GM12878 (cell line): ENCODE measurements at regions not wholly inside any gene's neighbourhood (a gene's known extent, or its start where the extent isn't known, plus 50 kb on each side); places are given as distances from the start of the nearest gene placed in this dataset.

Experiments used
- ATAC-seq: fragments of 200-7000 bp; cut with Tn5 transposase; 3 replicates; pipeline ENCODE4 v1.9.1; 2020; ENCODE audit warnings: mild to moderate bottlenecking, moderate library complexity
- BruUV-seq: library from RNA; stranded (reverse); fragments of 400-500 nt; replicated peaks from 2 replicates; lab custom pipeline; 2021; lab: Mats Ljungman, UMichigan
- CTCF ChIA-PET: fragments of 300-600 bp; sonication (Branson Sonifier 250); formaldehyde crosslinking; extraction: SDS; loops from one replicate; lab custom pipeline; 2021; ENCODE audit warnings: inconsistent platforms; lab: Yijun Ruan, JAX
- POLR2A ChIA-PET: fragments of 350-600 bp; formaldehyde crosslinking; extraction: SDS; loops from one replicate; lab custom pipeline; 2021; ENCODE audit warnings: inconsistent platforms; lab: Charles Lee
- RAD21 ChIA-PET: fragments of 300-600 bp; sonication (Branson Sonifier 250); formaldehyde crosslinking; loops from one replicate; lab custom pipeline; 2023; ENCODE audit warnings: antibody characterized with exemption; ENCODE audit not compliant: unreplicated experiment; lab: Charles Lee
- SMC1A ChIA-PET: fragments of 300-600 bp; sonication (Branson Sonifier 250); formaldehyde crosslinking; loops from one replicate; lab custom pipeline; 2023; ENCODE audit not compliant: unreplicated experiment, uncharacterized antibody; lab: Charles Lee
- DNase-seq: peaks from one replicate; pipeline ENCODE4 v3.0.0-alpha.2; 2011; ENCODE audit warnings: low read depth, low spot score
- FAIRE-seq: peaks from 3 replicates; lab custom pipeline; 2011; peaks lifted over from hg19 to GRCh38; lab: Jason Lieb, UNC
- H2AFZ ChIP-seq: 2 replicates; pipeline ENCODE4 v1.6.0; 2011; ENCODE audit warnings: low read depth, low read length, control low read depth; ENCODE audit not compliant: control insufficient read depth
- H3K27ac ChIP-seq: 2 replicates; pipeline ENCODE4 v1.5.1; 2011; ENCODE audit warnings: control low read depth; ENCODE audit not compliant: control insufficient read depth, insufficient read depth
- H3K27me3 ChIP-seq, 2 experiments: replicated peaks in 1 of 2; 2 replicates each; pipeline versions ENCODE4 v1.6.0 to v1.6.1; 2011; ENCODE audit warnings: low read length in 1 of 2; ENCODE audit not compliant: control insufficient read depth in 2 of 2, insufficient read depth in 2 of 2
- H3K36me3 ChIP-seq, 2 experiments: 2 replicates each; pipeline ENCODE4 v1.5.1; 2011; ENCODE audit warnings: low read length in 1 of 2; ENCODE audit not compliant: control insufficient read depth in 2 of 2, insufficient read depth in 2 of 2
- H3K4me1 ChIP-seq: 2 replicates; pipeline ENCODE4 v1.6.1; 2011; ENCODE audit warnings: mild to moderate bottlenecking, low read length, moderate library complexity, mixed read lengths; ENCODE audit not compliant: control insufficient read depth, insufficient read depth
- H3K4me2 ChIP-seq: 2 replicates; pipeline ENCODE4 v1.6.0; 2011; ENCODE audit warnings: control low read depth; ENCODE audit not compliant: control insufficient read depth, insufficient read depth
- H3K4me3 ChIP-seq: fragments of 200-600 bp; sonication (generic); 2 replicates; pipeline ENCODE4 v1.5.1; 2016
- H3K79me2 ChIP-seq: 2 replicates; pipeline ENCODE4 v1.6.0; 2011; ENCODE audit warnings: low read length; ENCODE audit not compliant: control insufficient read depth, insufficient read depth
- H3K9ac ChIP-seq: 2 replicates; pipeline ENCODE4 v1.8.0; 2011; ENCODE audit warnings: low read length, control low read depth, mixed read lengths; ENCODE audit not compliant: control insufficient read depth, insufficient read depth
- H3K9me3 ChIP-seq: replicated peaks from 3 replicates; pipeline ENCODE4 v1.5.1; 2011; ENCODE audit warnings: mild to moderate bottlenecking, low read length; ENCODE audit not compliant: control insufficient read depth, insufficient read depth
- H4K20me1 ChIP-seq: 2 replicates; pipeline ENCODE4 v1.6.0; 2011; ENCODE audit not compliant: control insufficient read depth, insufficient read depth
- ATF7 ChIP-seq: fragments of 450-650 bp; IDR thresholded peaks from 2 replicates; pipeline ENCODE4 v1.6.1; 2016; ENCODE audit warnings: low read depth, mild to moderate bottlenecking
- BRCA1 ChIP-seq: IDR thresholded peaks from 2 replicates; pipeline ENCODE4 v1.6.1; 2011; ENCODE audit warnings: low read depth, low read length, improper control_type of control experiment
- CEBPB ChIP-seq, 2 experiments: fragments of 150-350 bp in 1 of 2; IDR thresholded peaks; 2 replicates each; pipeline ENCODE4 v1.6.1; 2012 to 2014; ENCODE audit warnings: low read depth in 2 of 2, low read length in 2 of 2, borderline replicate concordance in 1 of 2, inconsistent platforms in 1 of 2
- ETV6 ChIP-seq, 2 experiments: fragments of 450-650 bp in 1 of 2; IDR thresholded peaks in 1 of 2; conservative IDR thresholded peaks in 1 of 2; 2 replicates each; pipeline ENCODE4 v1.6.1; 2014; ENCODE audit warnings: antibody characterized with exemption in 1 of 2, borderline replicate concordance in 1 of 2, low read depth in 1 of 2, mild to moderate bottlenecking in 1 of 2, moderate library complexity in 1 of 2
- FOXK2 ChIP-seq: fragments of 450-650 bp; IDR thresholded peaks from 2 replicates; pipeline ENCODE4 v1.6.1; 2017; ENCODE audit warnings: mild to moderate bottlenecking, moderate library complexity
- MYC ChIP-seq: IDR thresholded peaks from 2 replicates; pipeline ENCODE4 v1.6.1; 2011; ENCODE audit warnings: mild to moderate bottlenecking, low read length, moderate library complexity, inconsistent platforms; ENCODE audit not compliant: insufficient read depth, insufficient replicate concordance, insufficient read length, severe bottlenecking
- NRF1 ChIP-seq: conservative IDR thresholded peaks from 2 replicates; pipeline ENCODE4 v1.6.1; 2011; ENCODE audit warnings: mild to moderate bottlenecking, low read depth, low read length, improper control_type of control experiment
- SIX5 ChIP-seq: IDR thresholded peaks from 2 replicates; pipeline ENCODE4 v1.6.1; 2011; ENCODE audit warnings: mild to moderate bottlenecking, low read depth, low read length, moderate library complexity; ENCODE audit not compliant: severe bottlenecking
- STAT1 ChIP-seq: fragments of 450-650 bp; conservative IDR thresholded peaks from 2 replicates; pipeline ENCODE4 v1.6.1; 2014; ENCODE audit warnings: antibody characterized with exemption, mild to moderate bottlenecking
- ZNF274 ChIP-seq: IDR thresholded peaks from one replicate; pipeline ENCODE4 v1.8.0; 2011; ENCODE audit not compliant: insufficient read length, insufficient read depth
- WGBS: methylation state at CpG from one replicate; pipeline ENCODE4 v1.1.6; 2016; ENCODE audit warnings: low lambda C conversion rate; ENCODE audit not compliant: insufficient replicate concordance, insufficient coverage; ENCODE audit errors: missing lambda C conversion rate; 5-methylcytosine and 5-hydroxymethylcytosine counted together
- in situ Hi-C: fragments of 300-500 bp; cut with MboI; formaldehyde crosslinking; loops from 9 replicates; pipeline ENCODE4 v1.14.3; 2018; ENCODE audit warnings: mixed read lengths
- intact Hi-C: fragments of 100-400 bp; cut with micrococcal nuclease; formaldehyde crosslinking; loops from one replicate; pipeline ENCODE4 v1.14.2; 2022; ENCODE audit not compliant: unreplicated experiment
- TF ChIP-seq, protein P1 (sequence below): IDR thresholded peaks from 2 replicates; pipeline ENCODE4 v1.6.1; 2012; ENCODE audit warnings: low read length, inconsistent platforms
- TF ChIP-seq, protein P2 (sequence below): fragments of 450-650 bp; IDR thresholded peaks from 2 replicates; pipeline ENCODE4 v1.6.1; 2014; ENCODE audit warnings: mild to moderate bottlenecking
- TF ChIP-seq, protein P3 (sequence below): fragments of 450-650 bp; IDR thresholded peaks from 2 replicates; pipeline ENCODE4 v1.6.1; 2017; ENCODE audit warnings: mild to moderate bottlenecking, moderate library complexity
- TF ChIP-seq, protein P4 (sequence below): fragments of 450-650 bp; IDR thresholded peaks from 2 replicates; pipeline ENCODE4 v1.6.1; 2018; ENCODE audit warnings: mild to moderate bottlenecking, low read depth, moderate library complexity; ENCODE audit not compliant: partially characterized antibody

DNA sequence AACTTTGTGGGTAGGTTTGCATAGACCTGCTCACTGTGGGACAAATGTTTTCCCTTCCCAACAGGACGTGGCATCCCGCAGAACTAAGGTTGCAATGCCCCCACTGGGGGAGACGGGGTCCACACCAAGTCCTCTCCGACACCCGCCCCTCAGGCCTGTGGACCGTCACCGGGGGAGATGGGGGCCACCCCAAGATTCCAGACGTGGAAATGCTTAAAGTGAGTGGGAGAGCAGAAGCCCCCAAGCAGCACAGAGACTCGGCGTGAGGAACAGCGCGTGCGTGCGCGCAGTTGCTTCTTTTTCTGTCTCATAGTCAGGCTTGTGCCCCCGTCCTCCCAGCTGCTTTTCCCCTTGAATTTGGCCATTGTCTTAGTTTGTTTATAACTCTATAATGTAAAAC, 826.3 kb upstream of the SALL3 start (continued):
- TF ChIP-seq, protein P1, sequence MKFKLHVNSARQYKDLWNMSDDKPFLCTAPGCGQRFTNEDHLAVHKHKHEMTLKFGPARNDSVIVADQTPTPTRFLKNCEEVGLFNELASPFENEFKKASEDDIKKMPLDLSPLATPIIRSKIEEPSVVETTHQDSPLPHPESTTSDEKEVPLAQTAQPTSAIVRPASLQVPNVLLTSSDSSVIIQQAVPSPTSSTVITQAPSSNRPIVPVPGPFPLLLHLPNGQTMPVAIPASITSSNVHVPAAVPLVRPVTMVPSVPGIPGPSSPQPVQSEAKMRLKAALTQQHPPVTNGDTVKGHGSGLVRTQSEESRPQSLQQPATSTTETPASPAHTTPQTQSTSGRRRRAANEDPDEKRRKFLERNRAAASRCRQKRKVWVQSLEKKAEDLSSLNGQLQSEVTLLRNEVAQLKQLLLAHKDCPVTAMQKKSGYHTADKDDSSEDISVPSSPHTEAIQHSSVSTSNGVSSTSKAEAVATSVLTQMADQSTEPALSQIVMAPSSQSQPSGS = no peak
- no peak for TF ChIP-seq MYC

DNA sequence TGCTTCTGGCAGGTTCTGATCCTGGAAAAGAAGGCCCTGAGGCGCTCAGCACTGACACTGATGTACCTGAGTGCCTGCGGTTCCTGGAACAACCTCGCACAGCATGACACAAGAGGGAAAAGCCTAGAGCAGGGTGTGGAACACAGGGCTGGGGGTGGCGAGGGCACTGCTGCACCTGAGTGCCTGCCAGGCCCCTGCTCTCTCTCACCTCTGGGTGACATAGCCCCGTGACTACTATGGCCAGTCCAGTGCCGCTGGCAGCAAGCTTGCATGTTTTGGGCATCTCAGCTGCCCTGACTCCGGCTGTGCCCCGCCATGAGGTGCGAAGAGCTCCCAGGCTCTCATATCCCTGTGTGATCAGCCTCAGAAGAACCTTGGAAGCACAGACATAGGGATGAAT, 825.2 kb upstream of the SALL3 start:
- ATAC-seq (no peak), FAIRE-seq (no peak), DNase-seq (no peak)
- H3K79me2 ChIP-seq = no peaks in the 10 kb centered on the region
- H3K27me3 ChIP-seq = no peaks in the 10 kb centered on the region
- CTCF ChIA-PET = no interaction called here
- H3K9me3 ChIP-seq = no peaks in the 10 kb centered on the region; the same call in 1 of the 3 replicates
- 24% methylated on average over 7 of the region's 9 CpGs for WGBS
- no peak overlapping the region for H3K9ac ChIP-seq
- no peak overlapping the region for H2AFZ ChIP-seq
- no peak overlapping the region for H3K4me3 ChIP-seq
- POLR2A ChIA-PET = no interaction called here
- in situ Hi-C loops (no loop called here), intact Hi-C loops (no loop called here)
- H3K36me3 ChIP-seq = no peaks in the 10 kb centered on the region
- SMC1A ChIA-PET = no interaction called here
- H3K4me1 ChIP-seq = no peaks in the 10 kb centered on the region
- RAD21 ChIA-PET = no interaction called here
- H4K20me1 ChIP-seq = no peaks in the 10 kb centered on the region
- BruUV-seq = no TSS peak
- H3K27ac ChIP-seq = no peak overlapping the region
- no peak overlapping the region for H3K4me2 ChIP-seq
- no peak for TF ChIP-seq STAT1
- TF ChIP-seq ZNF274 = no peak
- TF ChIP-seq BRCA1 = no peak
- no peak for TF ChIP-seq ETV6 (conservative IDR thresholded peaks at IDR 0.05 in 1 of 2, IDR thresholded peaks at IDR 0.05 in 1 of 2; ENCODE audit: borderline replicate concordance in 1 of 2, low read depth in 1 of 2)
- TF ChIP-seq NRF1 = no peak
- TF ChIP-seq ATF7 = no peak
- TF ChIP-seq CEBPB (IDR thresholded peaks at IDR 0.05; ENCODE audit: borderline replicate concordance in 1 of 2, low read depth in 2 of 2, low read length in 2 of 2) = no peak
- TF ChIP-seq SIX5 = no peak
- TF ChIP-seq, protein P2, sequence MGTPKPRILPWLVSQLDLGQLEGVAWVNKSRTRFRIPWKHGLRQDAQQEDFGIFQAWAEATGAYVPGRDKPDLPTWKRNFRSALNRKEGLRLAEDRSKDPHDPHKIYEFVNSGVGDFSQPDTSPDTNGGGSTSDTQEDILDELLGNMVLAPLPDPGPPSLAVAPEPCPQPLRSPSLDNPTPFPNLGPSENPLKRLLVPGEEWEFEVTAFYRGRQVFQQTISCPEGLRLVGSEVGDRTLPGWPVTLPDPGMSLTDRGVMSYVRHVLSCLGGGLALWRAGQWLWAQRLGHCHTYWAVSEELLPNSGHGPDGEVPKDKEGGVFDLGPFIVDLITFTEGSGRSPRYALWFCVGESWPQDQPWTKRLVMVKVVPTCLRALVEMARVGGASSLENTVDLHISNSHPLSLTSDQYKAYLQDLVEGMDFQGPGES = no peak
- no peak for TF ChIP-seq FOXK2
- TF ChIP-seq, protein P3, sequence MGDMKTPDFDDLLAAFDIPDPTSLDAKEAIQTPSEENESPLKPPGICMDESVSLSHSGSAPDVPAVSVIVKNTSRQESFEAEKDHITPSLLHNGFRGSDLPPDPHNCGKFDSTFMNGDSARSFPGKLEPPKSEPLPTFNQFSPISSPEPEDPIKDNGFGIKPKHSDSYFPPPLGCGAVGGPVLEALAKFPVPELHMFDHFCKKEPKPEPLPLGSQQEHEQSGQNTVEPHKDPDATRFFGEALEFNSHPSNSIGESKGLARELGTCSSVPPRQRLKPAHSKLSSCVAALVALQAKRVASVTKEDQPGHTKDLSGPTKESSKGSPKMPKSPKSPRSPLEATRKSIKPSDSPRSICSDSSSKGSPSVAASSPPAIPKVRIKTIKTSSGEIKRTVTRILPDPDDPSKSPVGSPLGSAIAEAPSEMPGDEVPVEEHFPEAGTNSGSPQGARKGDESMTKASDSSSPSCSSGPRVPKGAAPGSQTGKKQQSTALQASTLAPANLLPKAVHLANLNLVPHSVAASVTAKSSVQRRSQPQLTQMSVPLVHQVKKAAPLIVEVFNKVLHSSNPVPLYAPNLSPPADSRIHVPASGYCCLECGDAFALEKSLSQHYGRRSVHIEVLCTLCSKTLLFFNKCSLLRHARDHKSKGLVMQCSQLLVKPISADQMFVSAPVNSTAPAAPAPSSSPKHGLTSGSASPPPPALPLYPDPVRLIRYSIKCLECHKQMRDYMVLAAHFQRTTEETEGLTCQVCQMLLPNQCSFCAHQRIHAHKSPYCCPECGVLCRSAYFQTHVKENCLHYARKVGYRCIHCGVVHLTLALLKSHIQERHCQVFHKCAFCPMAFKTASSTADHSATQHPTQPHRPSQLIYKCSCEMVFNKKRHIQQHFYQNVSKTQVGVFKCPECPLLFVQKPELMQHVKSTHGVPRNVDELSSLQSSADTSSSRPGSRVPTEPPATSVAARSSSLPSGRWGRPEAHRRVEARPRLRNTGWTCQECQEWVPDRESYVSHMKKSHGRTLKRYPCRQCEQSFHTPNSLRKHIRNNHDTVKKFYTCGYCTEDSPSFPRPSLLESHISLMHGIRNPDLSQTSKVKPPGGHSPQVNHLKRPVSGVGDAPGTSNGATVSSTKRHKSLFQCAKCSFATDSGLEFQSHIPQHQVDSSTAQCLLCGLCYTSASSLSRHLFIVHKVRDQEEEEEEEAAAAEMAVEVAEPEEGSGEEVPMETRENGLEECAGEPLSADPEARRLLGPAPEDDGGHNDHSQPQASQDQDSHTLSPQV = no peak
- TF ChIP-seq, protein P4, sequence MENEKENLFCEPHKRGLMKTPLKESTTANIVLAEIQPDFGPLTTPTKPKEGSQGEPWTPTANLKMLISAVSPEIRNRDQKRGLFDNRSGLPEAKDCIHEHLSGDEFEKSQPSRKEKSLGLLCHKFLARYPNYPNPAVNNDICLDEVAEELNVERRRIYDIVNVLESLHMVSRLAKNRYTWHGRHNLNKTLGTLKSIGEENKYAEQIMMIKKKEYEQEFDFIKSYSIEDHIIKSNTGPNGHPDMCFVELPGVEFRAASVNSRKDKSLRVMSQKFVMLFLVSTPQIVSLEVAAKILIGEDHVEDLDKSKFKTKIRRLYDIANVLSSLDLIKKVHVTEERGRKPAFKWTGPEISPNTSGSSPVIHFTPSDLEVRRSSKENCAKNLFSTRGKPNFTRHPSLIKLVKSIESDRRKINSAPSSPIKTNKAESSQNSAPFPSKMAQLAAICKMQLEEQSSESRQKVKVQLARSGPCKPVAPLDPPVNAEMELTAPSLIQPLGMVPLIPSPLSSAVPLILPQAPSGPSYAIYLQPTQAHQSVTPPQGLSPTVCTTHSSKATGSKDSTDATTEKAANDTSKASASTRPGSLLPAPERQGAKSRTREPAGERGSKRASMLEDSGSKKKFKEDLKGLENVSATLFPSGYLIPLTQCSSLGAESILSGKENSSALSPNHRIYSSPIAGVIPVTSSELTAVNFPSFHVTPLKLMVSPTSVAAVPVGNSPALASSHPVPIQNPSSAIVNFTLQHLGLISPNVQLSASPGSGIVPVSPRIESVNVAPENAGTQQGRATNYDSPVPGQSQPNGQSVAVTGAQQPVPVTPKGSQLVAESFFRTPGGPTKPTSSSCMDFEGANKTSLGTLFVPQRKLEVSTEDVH = no peak
